ENCODE measurements at regions not wholly inside any gene's neighbourhood (a gene's known extent, or its start where the extent isn't known, plus 50 kb on each side); places are given as distances from the start of the nearest gene placed in this dataset.

DNA sequence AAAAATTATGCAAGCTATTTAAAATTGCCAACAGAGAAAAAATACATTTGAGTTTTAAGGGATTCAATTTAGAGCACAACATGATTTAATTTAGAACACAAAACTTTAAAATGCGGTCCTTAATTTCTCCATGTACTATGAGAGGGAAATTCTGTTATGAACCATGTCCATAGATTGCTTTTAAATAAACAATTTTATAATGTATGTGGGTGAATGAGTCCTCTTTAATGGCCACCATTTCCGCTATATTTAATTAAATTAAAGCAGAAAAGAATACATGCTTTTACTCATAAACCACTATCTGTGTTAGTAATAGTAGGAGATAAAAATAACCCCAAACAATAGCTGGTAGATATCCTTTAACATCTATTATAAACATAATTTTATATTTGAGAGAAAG lies 914.6 kb downstream of the LTN1 start:
- TF ChIP-seq POLR2A (IDR thresholded peaks at IDR 0.05) (no peak), POLR2AphosphoS5 (IDR thresholded peaks at IDR 0.05) (no peak), CTCF (IDR thresholded peaks at IDR 0.05) (no peak)
